COLO668 (cell line): ENCODE measurements at regions not wholly inside any gene's neighbourhood (a gene's known extent, or its start where the extent isn't known, plus 50 kb on each side); places are given as distances from the start of the nearest gene placed in this dataset.
A peak's percentile ranks its signal among the peaks of the same experiment; 100 is the strongest.

Source experiments
- DNase-seq: peaks from one replicate; lab custom pipeline; 2025; ENCODE audit not compliant: unreplicated experiment; lab: John Stamatoyannopoulos, UW

DNA sequence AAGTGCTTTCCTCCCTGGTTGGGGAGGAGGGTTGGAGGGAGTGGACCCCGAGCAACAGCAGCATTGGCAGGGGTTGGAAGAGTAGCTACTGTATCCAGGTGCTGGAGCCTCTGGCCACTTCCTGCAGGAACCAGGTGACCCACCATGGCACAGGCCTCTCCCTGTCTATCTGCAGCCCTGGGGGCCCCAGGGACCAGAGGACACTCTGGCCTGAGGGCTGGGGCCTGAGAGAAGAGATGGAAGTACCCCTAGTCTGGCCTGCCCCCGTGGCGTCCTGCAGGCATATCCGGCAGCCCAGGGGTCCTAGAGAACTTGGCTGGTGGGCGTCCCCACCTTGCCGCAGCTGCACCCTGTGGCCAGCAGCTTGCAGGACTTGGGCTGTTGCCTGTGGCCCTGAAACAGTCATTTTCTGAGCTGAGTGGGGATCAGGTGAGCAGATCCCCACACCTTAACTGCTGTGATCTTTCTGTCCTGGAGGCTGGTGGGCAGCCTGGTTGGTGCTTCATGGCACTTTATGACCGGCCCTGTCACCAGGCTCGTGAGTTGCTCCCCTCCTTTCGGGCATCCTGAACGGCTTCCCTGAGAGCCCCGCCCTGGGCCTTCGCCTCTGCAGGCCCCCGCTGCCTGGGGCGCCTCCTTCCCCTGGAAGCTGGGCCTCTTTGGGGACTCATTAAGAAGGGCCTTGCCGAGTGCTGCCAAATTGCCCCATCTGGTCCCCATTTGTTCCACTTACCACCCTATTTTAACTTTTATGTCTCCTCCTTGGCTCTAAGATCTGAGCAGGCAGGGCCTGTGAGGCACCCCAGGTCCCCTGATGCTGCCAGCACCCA, 298.6 kb downstream of the SEC14L1 start:
- DNase-seq, result no peak

DNA sequence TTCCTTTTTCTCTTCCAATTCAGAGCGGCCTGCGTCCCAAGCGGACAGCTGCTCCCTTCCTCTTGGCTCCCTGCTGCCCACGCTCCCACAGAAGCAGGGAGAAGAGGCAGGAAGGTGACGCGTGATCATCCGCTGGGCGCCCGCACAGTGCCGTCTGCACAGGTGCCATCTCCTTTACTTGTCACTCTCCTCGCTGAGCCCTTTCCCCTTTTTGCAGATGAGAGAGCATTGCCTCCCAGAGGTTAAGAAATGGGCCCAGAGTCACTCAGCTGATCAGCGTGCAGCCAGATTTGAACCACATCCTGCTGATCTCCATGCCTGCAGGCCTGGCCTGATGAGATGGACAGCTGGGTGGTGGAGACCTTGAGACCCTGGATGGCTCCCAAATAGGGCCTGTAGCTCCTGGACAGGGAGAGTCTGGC, 299.8 kb downstream of the SEC14L1 start:
- peak; percentile 16 for DNase-seq

DNA sequence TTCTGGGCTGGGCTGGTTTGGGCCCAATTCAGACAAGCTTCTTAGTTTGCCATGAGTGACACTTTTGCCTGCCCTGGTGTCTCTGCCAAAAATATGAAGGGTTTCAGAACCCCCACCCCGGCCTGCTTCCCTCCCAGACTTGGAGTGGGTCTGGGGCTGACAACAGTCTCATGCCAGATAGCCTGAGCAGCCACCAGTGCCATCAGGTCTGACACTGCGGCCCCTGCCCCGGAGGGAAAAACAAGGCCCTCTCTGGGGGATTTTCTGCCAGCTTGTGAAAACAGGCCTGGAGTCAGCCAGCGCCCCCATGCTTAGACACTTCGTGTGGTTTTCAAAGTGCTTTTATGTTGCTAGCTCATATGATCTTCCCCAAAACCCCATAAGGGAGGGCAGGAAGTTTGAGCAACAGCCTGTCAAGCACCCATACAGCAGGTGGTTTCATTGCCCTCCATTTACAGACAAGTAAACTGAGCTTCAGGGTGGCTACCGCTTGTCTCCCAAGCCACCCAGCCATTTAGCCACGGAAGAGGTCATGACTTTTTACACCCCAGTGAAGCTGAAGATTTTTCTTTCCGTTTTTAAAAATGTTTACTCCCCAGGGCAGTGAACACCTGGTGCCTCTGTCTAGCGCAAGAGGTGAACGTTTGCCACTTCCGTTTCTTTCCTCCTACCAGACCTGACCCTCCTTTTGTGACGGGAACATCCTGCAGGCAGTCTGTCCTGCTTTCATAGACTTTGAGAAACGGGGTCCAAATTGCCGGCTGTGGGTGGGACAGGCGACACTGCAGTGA, 300.6 kb downstream of the SEC14L1 start:
- peak; percentile 18 for DNase-seq

DNA sequence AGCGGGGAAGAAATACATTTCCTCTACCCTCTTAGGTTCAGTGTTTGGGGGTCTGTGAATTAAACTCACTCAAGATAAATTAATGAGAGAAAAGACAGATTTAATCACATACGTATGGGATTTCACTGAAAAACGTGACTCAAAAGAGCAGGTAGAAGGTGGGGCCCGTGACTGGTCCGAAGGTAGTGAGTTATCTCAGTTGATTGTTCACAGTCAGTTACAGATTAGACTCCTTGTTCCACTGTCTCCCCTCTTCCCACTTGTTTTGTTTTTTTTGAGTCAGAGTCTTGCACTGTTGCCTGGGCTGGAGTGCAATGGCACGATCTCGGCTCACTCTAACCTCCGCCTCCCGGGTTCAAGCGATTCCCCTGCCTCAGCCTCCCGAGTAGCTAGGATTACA, 301.2 kb downstream of the SEC14L1 start:
- no peak for DNase-seq

DNA sequence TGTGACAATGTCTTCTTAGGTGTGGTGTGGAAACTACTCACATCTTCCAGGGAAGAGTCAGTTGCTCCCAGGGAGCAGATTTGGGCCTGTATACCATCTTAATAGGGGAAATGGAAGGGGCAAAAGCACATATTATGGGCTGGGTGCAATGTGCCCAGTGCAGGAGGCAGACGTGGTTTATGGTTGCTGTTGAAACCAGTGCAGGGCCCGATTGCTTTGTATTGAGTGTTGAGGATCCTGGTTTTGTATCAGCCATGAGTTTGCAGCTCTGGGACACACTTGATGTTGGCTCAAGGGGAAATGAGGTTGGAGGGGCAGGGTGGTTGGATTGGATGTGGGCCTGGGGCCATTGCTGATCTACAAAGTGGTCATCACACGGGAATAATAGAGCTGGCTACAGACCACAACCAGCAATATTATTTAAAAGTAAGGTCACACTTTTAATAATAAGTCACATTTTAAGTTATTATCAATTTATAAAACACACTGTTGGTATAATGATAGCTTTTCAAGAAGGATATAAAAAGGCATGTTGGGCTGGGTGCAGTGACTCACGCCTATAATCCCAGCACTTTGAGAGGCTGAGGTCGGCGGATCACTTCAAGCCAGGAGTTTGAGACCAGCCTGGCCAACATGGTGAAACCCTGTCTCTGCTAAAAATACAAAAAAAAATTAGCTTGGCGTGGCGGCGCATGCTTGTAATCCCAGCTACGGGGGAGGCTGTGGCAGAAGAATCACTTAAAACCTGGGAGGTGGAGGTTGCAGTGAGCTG, 302.4 kb downstream of the SEC14L1 start:
- DNase-seq, result no peak

DNA sequence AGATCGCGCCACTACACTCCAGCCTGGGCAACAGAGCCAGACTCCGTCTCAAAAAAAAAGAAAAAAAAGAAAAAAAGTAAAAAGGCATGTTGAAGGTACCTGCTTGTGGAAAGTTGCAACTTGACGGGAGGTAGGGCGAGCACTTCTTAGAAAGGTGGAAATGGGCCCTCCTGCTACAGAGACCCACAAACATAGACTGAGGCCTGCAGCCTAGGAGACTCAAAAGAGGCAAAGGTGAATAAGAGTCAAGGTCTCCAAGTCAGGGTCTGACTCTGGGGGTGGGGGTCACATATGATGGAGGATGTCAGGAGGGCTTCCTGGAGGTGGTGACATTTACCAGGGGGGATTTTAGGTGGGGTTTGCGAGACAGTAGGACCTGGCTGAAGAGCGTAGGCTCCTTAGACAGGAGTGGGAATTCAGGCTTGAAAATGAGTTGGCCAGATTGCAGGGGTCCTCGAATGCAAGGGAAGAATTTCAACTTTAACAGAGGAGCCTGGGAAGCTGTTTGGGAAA, 303.0 kb downstream of the SEC14L1 start:
- no peak for DNase-seq

DNA sequence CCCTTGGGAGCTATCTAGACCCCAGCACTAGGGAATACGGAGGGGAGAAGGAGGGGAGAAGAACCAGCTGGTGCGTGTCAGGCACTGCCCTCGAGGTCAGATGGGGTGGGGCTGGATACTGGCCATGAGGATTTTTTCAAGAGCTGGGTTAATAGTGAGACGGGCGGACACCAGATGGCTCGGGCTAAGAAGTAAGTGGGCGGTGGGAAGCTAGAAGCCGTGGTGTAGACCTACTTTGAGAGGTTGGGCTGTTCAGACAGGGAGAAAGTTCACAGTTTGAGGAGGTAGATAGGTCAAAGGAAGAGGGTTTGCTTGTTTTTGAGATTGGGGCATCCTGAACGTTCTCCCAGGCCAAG, 303.8 kb downstream of the SEC14L1 start:
- DNase-seq, result no peak

DNA sequence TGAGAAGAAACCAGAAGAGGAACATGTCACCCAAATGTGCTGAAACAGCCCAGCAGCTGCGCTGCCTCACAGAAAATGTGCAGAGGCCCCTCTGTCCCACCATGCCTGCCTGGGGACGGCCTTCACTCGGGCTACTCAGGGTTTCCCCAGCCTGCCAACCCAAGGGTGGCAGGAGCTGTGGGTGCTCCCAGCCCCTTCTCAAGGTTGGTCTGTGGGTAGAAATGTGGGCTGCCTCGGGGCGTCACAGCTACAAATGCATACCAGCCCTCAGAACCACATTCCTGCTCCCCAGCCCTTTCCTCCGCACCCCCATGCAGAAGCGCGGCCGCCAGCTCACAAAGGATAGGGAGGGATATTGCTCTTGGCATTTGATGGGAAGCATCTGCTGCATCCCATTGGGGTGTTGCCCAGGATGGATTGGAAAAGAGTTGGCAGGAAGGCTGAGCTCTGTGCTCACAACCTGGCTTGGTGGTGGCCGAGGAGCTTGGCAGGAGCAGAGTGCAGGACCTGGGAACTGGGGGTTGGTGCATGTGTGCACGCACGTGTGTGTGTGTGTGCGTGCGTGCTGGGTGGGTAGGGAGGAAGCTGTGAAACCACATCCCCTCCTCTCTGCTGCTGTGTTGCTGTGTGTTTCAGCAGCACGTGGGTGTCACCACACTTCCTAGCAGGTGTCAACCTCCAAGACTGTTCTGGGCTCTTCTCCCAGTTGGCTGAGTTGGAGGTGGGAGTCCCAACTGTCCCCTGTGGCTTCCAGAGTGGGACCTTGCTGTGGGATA, 304.4 kb downstream of the SEC14L1 start:
- DNase-seq, result no peak

DNA sequence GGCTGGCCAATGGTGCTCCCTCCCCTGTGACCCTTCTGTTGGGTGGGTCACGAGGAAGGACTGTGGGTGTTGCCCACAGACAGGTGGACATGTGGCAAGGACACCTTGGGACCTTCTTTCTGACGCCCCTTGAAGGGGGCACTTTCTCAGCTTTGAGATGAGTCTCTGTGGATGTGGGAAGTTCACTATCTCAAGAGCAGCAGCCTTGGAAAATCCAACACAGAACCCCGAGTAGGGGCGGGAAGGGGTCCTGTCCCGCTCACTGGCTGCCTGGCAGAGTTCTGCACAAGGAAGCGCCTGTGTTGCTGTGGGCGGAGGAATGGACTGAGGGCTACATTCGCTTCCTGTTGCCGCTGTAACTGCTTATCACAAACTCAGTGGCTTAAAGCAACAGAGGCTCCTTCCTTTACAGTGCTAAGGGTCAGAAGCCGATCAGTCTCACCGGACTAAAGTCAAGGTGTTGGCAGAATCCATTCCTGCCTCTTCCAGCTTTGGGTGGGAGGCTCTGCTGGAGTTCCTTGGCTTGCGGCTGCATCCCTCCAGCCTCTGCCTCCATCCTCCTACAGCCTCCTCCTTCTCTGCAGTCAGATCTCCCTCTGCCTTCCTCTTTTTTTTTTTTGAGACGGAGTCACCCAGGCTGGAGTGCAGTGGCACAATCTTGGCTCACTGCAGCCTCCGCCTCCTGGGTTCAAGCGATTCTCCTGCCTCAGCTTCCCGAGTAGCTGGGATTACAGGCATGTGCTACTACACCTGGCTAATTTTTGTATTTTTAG, 305.2 kb downstream of the SEC14L1 start:
- DNase-seq, result no peak

DNA sequence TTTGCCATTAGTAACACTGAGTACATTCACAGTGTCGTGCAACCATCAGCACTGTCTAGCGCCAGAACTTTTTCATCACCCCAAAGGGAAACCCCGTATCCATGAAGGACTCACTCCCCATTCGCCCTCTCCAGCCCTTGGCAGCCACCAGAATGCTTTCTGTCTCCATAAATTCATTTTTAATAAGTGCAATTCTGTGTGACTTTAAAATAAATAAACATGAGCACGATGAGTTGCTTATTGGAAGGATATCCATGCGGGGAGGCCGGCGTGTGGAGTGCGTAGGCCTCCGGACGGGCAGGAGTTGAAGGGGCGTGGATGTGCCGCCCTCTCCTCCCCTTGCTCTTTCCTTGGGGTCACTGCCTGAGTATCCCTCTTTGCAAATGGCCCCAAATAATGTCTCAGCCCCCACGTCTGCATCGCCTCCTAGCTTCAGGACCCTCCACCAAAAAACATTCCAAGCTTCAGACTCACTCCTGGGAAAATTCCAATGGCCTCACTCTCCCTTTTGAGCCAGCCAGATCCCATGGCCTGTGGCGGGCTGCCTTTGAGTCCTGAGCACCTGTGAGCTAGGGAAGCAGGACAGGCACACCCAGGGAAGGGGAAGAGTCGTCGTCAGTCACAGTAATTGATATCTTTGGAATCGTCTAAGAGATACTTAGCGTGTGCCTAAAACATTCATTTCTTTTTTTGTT, 306.3 kb downstream of the SEC14L1 start:
- DNase-seq, result no peak

DNA sequence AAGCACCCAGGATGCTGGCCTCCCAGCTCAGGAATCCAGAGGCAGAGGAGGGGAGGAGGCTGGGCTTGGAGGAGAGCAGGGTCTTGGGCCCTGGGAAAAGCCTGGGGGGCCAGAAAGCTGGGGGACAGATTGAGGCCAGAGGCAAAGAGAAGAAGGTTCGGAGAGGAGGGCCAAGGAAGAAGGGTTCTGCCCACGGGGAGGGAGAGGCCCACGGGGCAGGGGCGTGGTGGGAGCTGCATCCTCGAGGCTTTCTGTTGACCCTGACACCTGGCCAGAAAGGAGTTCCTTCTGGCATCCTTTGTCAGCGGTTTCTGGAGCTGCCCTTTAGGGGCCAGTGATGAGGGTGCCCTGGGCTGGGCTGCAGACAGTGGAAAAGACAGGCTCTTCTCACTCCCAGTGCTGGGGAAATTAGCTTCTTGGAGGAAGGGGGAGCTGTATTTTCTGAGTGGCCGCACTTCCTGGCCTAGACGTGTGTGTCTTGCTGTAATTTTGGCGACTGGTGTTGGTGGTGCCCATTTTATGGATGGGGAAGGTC, 308.7 kb downstream of the SEC14L1 start:
- DNase-seq, result no peak

DNA sequence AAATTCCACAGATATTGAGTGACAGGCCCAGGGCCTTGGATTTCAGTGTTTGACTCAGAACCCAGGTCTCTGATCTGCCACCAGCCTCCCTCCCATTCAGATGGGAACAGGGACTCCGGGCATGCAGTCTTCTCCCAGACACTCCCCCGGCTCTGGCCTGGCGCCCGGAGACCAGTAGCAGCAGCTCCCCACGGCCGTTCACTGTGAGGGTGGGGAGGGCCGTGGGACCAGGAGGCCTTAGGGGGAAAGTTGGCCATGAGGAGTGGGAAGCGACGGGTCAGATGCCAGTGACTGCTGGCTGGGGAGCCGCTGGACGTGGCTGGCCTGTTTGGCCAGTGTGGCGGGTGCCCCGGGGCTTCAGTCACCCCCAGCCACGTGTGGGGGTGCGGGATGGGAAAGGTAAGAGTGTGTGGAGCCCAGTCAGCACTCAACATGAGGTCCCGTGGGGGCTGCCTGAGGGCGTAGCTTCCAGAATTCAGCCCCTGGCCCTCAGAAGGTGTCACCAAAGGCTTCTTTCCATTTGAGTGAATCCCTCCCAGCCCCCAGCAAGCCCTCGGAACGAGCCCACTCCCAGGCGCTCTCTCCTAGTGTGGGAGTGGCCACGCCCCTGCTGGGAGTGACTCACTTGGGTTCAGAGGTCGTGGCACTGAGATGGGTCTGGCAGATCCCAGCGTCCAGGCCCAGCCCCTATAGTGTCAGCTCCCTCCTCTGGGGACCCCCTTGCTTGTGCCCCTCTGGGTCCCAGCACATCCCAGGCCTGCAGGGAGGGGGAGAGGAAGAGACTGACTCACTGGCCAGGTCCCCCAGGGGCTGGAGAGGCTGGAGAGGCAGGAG, 309.4 kb downstream of the SEC14L1 start:
- DNase-seq, result peak; percentile 7

DNA sequence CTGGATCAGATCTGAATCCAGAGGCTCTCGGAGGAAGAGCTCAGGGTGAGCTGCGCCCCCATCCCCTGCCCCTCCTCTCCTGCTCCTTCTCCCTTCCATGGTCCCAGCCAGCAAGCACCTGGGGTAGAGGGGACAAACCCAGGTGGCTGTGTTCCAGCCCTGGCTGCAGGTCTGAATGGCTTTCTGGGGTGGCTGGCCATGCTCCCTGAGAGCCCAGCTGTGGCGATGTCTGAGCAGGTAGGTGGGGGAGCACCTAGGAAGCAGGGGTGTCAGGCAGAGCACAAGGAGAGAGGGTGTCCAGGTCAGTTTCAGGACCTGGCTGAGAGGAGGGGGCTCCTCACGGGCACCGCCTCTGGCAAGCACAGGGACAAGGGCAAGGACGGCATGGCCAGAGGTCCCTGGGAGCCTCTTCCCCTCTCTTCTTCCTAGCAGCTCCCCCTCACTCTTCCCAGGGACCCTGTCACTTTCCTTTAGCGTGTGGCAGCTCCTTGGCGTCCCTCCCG, 310.0 kb downstream of the SEC14L1 start:
- DNase-seq, result no peak

DNA sequence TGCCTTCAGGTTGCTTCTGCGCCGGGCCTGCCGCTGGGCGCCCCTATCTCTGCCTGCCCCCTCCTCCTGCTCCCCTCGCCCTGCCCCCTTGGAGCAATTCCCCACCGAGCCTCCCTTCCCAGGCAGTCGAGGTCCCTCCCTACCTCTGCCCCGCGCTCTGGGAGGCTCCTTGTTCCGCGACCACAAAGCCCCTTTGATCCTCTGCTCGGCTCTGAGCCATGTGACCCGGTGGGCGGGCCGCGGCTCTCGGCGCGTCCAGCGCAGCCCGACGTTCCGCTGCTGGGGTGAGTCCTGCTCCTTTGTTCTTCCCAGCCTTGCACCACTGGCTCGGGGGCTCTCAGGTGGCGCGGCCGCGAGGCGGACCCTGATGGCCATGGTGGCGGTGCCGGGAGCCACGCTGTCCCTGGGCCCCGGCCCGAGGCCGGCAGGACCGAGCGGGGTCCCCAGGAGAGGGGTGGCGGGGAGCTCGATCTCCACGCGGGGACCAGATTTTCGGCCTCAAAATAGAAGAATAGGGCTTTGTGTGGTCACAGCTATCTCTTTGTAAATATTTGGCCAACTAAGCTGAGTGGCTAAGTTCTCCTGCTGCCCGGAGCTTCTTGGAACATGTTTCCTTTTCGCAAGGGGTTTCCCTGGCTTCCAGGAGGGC, 310.6 kb downstream of the SEC14L1 start:
- peak; percentile 60 for DNase-seq

DNA sequence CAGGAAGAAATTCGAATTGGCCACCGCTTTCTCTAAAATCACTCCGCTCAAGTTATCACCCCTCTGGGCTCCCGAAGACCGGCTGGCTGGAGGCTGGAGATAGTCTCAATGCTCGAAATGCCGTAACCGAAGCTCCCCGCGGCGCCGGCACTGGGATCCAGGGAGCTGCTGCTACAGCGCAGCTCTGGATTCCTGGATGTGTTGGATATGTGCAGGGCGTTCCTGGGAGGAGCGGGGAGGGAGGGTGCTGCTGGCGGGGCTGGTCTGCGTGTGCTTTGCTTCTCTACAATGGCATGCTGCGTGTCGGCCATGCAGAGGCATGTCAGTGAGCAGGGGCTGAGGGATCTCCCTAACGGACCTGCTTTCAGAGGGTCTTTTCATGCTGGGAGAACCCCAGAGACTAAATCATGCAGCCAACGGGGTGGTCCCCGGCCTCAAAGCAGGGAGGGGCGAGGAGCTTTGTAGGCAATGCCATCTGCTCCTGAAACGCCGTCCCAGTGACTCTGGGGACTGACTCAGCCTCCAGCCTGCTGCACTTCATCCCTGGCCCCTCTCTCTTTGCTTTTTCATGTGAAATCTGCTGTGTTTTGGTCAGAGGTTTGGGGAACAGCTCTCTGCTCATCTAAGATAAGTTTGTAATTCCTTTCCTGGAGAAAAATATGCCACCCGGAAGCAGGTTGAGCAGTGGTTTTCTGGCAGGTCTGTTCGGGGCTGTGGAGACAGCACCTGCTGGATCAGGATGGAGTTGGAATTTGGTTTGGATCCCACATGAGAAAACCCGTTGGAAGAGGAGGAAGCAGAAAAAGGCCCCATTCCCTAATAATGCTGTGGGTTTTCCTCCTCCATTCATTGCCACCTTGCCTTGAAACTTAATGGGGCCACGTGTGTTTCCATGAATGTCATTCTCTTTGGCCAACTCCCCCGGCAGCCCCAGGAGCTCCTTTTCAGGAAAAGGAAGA, 311.4 kb downstream of the SEC14L1 start:
- peak; percentile 60 for DNase-seq

DNA sequence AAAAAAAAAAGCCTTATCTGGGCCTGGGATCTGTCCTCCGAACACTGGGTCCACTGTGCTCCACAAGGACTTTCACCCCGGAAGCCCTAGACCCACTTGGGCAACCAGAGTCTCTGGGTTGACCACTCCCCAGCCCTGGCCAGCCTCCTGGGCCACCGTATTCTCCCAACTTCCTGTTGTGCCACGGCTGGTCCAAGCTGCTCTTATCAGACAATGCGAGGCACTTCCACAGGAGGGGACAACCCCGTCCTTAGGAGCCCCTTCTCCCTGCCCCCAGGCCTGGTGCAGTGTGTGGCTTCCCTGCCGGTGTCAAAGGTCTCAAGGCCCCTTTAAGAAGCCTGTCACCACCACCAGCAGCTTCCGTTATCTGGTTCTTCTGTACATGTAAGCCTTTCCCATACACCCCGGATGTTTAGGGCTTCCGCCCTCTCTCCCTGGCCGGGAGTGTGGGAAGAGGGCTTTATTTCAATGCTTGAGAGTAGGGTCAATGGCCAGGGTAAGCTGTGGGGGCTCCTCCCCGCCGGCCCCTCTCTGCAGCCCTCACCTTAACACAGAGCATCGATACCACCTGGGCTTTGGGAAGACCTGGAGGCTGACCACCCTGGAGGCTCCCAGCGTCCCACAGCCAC, 313.0 kb downstream of the SEC14L1 start:
- DNase-seq, result no peak
